A549 (cell line): ENCODE measurements at regions not wholly inside any gene's neighbourhood (a gene's known extent, or its start where the extent isn't known, plus 50 kb on each side); places are given as distances from the start of the nearest gene placed in this dataset.

Experiments
- ATAC-seq, 2 experiments: fragments of 200-7000 bp in 1 of 2; fragments of >200 bp in 1 of 2; cut with Nextera tagmentation in 1 of 2; cut with Tn5 transposase in 1 of 2; 3 replicates each; pipeline versions ENCODE4 v1.8.0 to v1.9.1; 2018 to 2020; ENCODE audit warnings: mild to moderate bottlenecking in 1 of 2, moderate library complexity in 1 of 2
- CTCF ChIA-PET: fragments of 300-600 bp; sonication (Branson Sonifier 250); formaldehyde crosslinking; extraction: SDS; loops from one replicate; lab custom pipeline; 2021; ENCODE audit warnings: antibody characterized with exemption, inconsistent platforms; lab: Yijun Ruan, JAX
- POLR2A ChIA-PET: fragments of 350-600 bp; formaldehyde crosslinking; extraction: SDS; loops from one replicate; lab custom pipeline; 2021; ENCODE audit warnings: antibody characterized with exemption, inconsistent platforms; lab: Yijun Ruan, JAX
- DNase-seq, 2 experiments: peaks; one replicate each; pipeline versions ENCODE4 v3.0.0 to v3.0.0-alpha.2; 2011 to 2016; ENCODE audit warnings: low read depth in 1 of 2, low spot score in 1 of 2
- FAIRE-seq: peaks from 2 replicates; lab custom pipeline; 2011; peaks lifted over from hg19 to GRCh38; lab: Jason Lieb, UNC
- H3K27ac ChIP-seq, 2 experiments: fragments of >200 bp; sonication (Bioruptor Twin); formaldehyde crosslinking; 3 replicates each; pipeline ENCODE4 v1.5.1; 2016 to 2017
- H3K4me1 ChIP-seq: fragments of >200 bp; sonication (Bioruptor Twin); formaldehyde crosslinking; 3 replicates; pipeline ENCODE4 v1.6.1; 2016
- H3K4me2 ChIP-seq: fragments of >200 bp; sonication (Bioruptor Twin); formaldehyde crosslinking; 3 replicates; pipeline ENCODE4 v1.6.1; 2016
- H3K4me3 ChIP-seq: fragments of >200 bp; sonication (Bioruptor Twin); formaldehyde crosslinking; 3 replicates; pipeline ENCODE4 v1.5.1; 2016
- H3K9me3 ChIP-seq: fragments of >200 bp; sonication (Bioruptor Twin); formaldehyde crosslinking; 3 replicates; pipeline ENCODE4 v1.6.1; 2016
- ATOH8 ChIP-seq: fragments of 250-450 bp; sonication (Bioruptor Pico); IDR thresholded peaks from 2 replicates; pipeline ENCODE4 v1.5.0; 2020; ENCODE audit warnings: low read depth, mild to moderate bottlenecking, moderate library complexity
- CBX8 ChIP-seq: fragments of 200-600 bp; sonication (generic); IDR thresholded peaks from 2 replicates; pipeline ENCODE4 v1.6.1; 2016
- CHD2 ChIP-seq: fragments of 150-350 bp; IDR thresholded peaks from 2 replicates; pipeline ENCODE4 v1.6.1; 2014; ENCODE audit warnings: low read length; ENCODE audit not compliant: partially characterized antibody
- CHD4 ChIP-seq: fragments of 200-600 bp; sonication (generic); IDR thresholded peaks from 2 replicates; pipeline ENCODE4 v1.6.1; 2016; ENCODE audit warnings: antibody characterized with exemption, mild to moderate bottlenecking, borderline replicate concordance
- EHF ChIP-seq: fragments of 250-450 bp; sonication (Bioruptor Pico); IDR thresholded peaks from 2 replicates; pipeline ENCODE4 v1.5.0; 2020; ENCODE audit warnings: mild to moderate bottlenecking
- EP300 ChIP-seq, 2 experiments: fragments of >200 bp; sonication (Bioruptor Twin); formaldehyde crosslinking; IDR thresholded peaks; 2 replicates in 1 of 2; 3 replicates in 1 of 2; pipeline ENCODE4 v1.6.1; 2016 to 2017
- FOSB ChIP-seq: fragments of 250-450 bp; sonication (Bioruptor Pico); IDR thresholded peaks from 2 replicates; pipeline ENCODE4 v1.5.0; 2020; ENCODE audit warnings: mild to moderate bottlenecking, moderate library complexity
- FOSL2 ChIP-seq, 2 experiments: fragments of 450-650 bp in 1 of 2; fragments of >200 bp in 1 of 2; sonication (Bioruptor Twin) in 1 of 2; formaldehyde crosslinking; IDR thresholded peaks; 2 replicates each; pipeline versions ENCODE4 v1.5.0 to v1.6.1; 2016 to 2020; ENCODE audit warnings: mild to moderate bottlenecking in 1 of 2, moderate library complexity in 1 of 2
- GATA3 ChIP-seq: IDR thresholded peaks from 2 replicates; pipeline ENCODE4 v1.6.1; 2012; ENCODE audit warnings: borderline replicate concordance
- HDAC2 ChIP-seq: fragments of 200-600 bp; sonication (generic); IDR thresholded peaks from 2 replicates; pipeline ENCODE4 v1.6.1; 2016
- HOXA7 ChIP-seq: fragments of 250-450 bp; sonication (Bioruptor Pico); IDR thresholded peaks from 2 replicates; pipeline ENCODE4 v1.5.0; 2020; ENCODE audit warnings: mild to moderate bottlenecking, moderate library complexity
- HOXB13 ChIP-seq: fragments of 250-450 bp; sonication (Bioruptor Pico); IDR thresholded peaks from 2 replicates; pipeline ENCODE4 v1.5.0; 2020; ENCODE audit warnings: low read depth, mild to moderate bottlenecking, moderate library complexity
- HOXB5 ChIP-seq: fragments of 250-450 bp; sonication (Bioruptor Pico); IDR thresholded peaks from 2 replicates; pipeline ENCODE4 v1.5.0; 2020; ENCODE audit warnings: mild to moderate bottlenecking, moderate library complexity
- KDM1A ChIP-seq: fragments of 200-600 bp; sonication (generic); IDR thresholded peaks from 2 replicates; pipeline ENCODE4 v1.6.1; 2016; ENCODE audit warnings: low read depth, mild to moderate bottlenecking
- KDM5A ChIP-seq: fragments of 200-600 bp; sonication (generic); IDR thresholded peaks from 2 replicates; pipeline ENCODE4 v1.6.1; 2016; ENCODE audit warnings: antibody characterized with exemption, mild to moderate bottlenecking
- MYC ChIP-seq: IDR thresholded peaks from 2 replicates; pipeline ENCODE4 v1.6.1; 2012; ENCODE audit warnings: mild to moderate bottlenecking, inconsistent platforms, low read length, improper control_type of control experiment, borderline replicate concordance
- NFE2L2 ChIP-seq: fragments of 150-350 bp; conservative IDR thresholded peaks from 2 replicates; pipeline ENCODE4 v1.6.1; 2014; ENCODE audit warnings: low read length
- PHF8 ChIP-seq: fragments of 200-600 bp; sonication (generic); IDR thresholded peaks from 2 replicates; pipeline ENCODE4 v1.6.1; 2016; ENCODE audit warnings: low read depth, mild to moderate bottlenecking, antibody characterized with exemption, moderate library complexity, borderline replicate concordance
- POLR2AphosphoS2 ChIP-seq: conservative IDR thresholded peaks from 2 replicates; pipeline ENCODE4 v1.6.1; 2012; ENCODE audit warnings: low read length, improper control_type of control experiment, inconsistent platforms
- RAD21 ChIP-seq, 2 experiments: fragments of >200 bp in 1 of 2; sonication (Bioruptor Twin) in 1 of 2; formaldehyde crosslinking in 1 of 2; IDR thresholded peaks in 1 of 2; conservative IDR thresholded peaks in 1 of 2; 2 replicates in 1 of 2; 3 replicates in 1 of 2; pipeline ENCODE4 v1.6.1; 2012 to 2018; ENCODE audit warnings: inconsistent platforms in 1 of 2
- RARB ChIP-seq: fragments of 250-450 bp; sonication (Bioruptor Pico); IDR thresholded peaks from 2 replicates; pipeline ENCODE4 v1.8.0; 2021; ENCODE audit warnings: mild to moderate bottlenecking, moderate library complexity
- RCOR1 ChIP-seq: fragments of 150-350 bp; IDR thresholded peaks from 2 replicates; pipeline ENCODE4 v1.6.1; 2014; ENCODE audit warnings: antibody characterized with exemption, low read length, low read depth
- RFX5 ChIP-seq: fragments of 450-650 bp; IDR thresholded peaks from 2 replicates; pipeline ENCODE4 v1.7.1; 2014; ENCODE audit warnings: antibody characterized with exemption, mild to moderate bottlenecking, moderate library complexity
- RNF2 ChIP-seq: fragments of 200-600 bp; sonication (generic); IDR thresholded peaks from 2 replicates; pipeline ENCODE4 v1.6.1; 2016; ENCODE audit warnings: low read depth, mild to moderate bottlenecking, antibody characterized with exemption, moderate library complexity, borderline replicate concordance
- SMC3 ChIP-seq: fragments of >200 bp; sonication (Bioruptor Twin); formaldehyde crosslinking; IDR thresholded peaks from 3 replicates; pipeline ENCODE4 v1.6.1; 2018; ENCODE audit warnings: inconsistent platforms
- SREBF2 ChIP-seq: fragments of 450-650 bp; IDR thresholded peaks from 2 replicates; pipeline ENCODE4 v1.6.1; 2014; ENCODE audit warnings: mild to moderate bottlenecking, moderate library complexity
- TP53 ChIP-seq: fragments of 250-450 bp; sonication (Bioruptor Pico); IDR thresholded peaks from 2 replicates; pipeline ENCODE4 v1.5.0; 2021; ENCODE audit warnings: mild to moderate bottlenecking, moderate library complexity
- ZC3H11A ChIP-seq: fragments of 450-650 bp; IDR thresholded peaks from 2 replicates; pipeline ENCODE4 v1.6.1; 2014; ENCODE audit warnings: antibody characterized with exemption, mild to moderate bottlenecking
- ZNF302 ChIP-seq: fragments of 250-450 bp; sonication (Bioruptor Pico); IDR thresholded peaks from 2 replicates; pipeline ENCODE4 v1.9.0; 2021; ENCODE audit warnings: inconsistent platforms, mild to moderate bottlenecking, moderate library complexity
- ZSCAN20 ChIP-seq: fragments of 250-450 bp; sonication (Bioruptor Pico); IDR thresholded peaks from 2 replicates; pipeline ENCODE4 v1.8.0; 2022; ENCODE audit warnings: mild to moderate bottlenecking, moderate library complexity
- WGBS: methylation state at CpG from one replicate; pipeline ENCODE4 v1.1.6; 2017; ENCODE audit errors: missing lambda C conversion rate; 5-methylcytosine and 5-hydroxymethylcytosine counted together
- TF ChIP-seq, protein P1 (sequence below): fragments of >200 bp; sonication (Bioruptor Twin); formaldehyde crosslinking; IDR thresholded peaks from 3 replicates; pipeline ENCODE4 v1.6.1; 2016
- TF ChIP-seq, protein P2 (sequence below): IDR thresholded peaks from 2 replicates; pipeline ENCODE4 v1.6.1; 2012
- TF ChIP-seq, protein P3 (sequence below): fragments of 450-650 bp; IDR thresholded peaks from 2 replicates; pipeline ENCODE4 v1.6.1; 2014; ENCODE audit warnings: antibody characterized with exemption

- no peak for ATAC-seq
- POLR2A ChIA-PET, result no interaction called here
- no peak for FAIRE-seq
Measured at GRCh38 chr5:158392753-158393152, 533.8 kb upstream of the CLINT1 start.

DNA sequence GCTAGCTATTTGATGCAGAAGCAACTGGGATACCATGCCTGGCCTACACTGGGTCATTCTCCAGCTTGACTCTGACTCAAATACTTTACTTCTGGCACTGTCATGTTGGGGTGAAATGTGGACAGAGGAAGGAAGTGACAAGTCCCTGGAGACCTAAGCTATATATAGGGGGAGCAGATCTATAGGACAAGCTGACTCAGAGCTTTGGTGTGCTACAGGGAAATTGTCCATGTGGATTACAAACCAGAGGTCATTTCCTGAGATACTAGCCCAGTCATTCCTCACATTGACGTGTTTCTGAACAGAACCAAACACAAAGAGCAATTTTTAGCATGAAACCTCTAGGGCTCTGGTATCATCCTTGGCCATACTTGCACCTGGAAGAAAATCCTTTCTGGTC lies 531.6 kb upstream of the CLINT1 start:
- Histone ChIP-seq H3K27ac (no peak overlapping the region), H3K9me3 (no peaks in the 10 kb centered on the region), H3K4me1 (peaks cover under 1% of the 10 kb centered on the region; the same call in 1 of the 3 replicates), H3K4me2 (no peak overlapping the region), H3K4me3 (no peak overlapping the region)
- CTCF ChIA-PET, result no interaction called here
- ATAC-seq (no peak), FAIRE-seq (no peak), DNase-seq (no peak)
- POLR2A ChIA-PET, result no interaction called here
- WGBS, result 0% methylated on average over 1 of the region's 1 CpG
- TF ChIP-seq EHF (CRISPR knock-in tag) (no peak), RCOR1 (no peak), MYC (no peak), KDM1A (no peak), RARB (CRISPR knock-in tag) (no peak), NFE2L2 (no peak), EP300 (IDR thresholded peaks at IDR 0.05) (no peak), PHF8 (no peak), HOXB13 (CRISPR knock-in tag) (no peak)

More at GRCh38 chr5:158392753-158393152, 533.8 kb upstream of the CLINT1 start:
- no peaks in the 10 kb centered on the region for H3K9me3 ChIP-seq
- DNase-seq, result no peak
- H3K4me3 ChIP-seq, result no peak overlapping the region
- H3K4me1 ChIP-seq, result no peaks in the 10 kb centered on the region
- no peak overlapping the region for H3K27ac ChIP-seq
- H3K4me2 ChIP-seq, result no peak overlapping the region
- WGBS, result 61% methylated on average over 2 of the region's 2 CpGs
- CTCF ChIA-PET, result no interaction called here
- TF ChIP-seq CBX8 (no peak), POLR2AphosphoS2 (no peak), ATOH8 (CRISPR knock-in tag) (no peak), EHF (CRISPR knock-in tag) (no peak), KDM5A (no peak), FOSB (CRISPR knock-in tag) (no peak), ZC3H11A (no peak), HOXA7 (CRISPR knock-in tag) (no peak), TP53 (CRISPR knock-in tag) (no peak), RNF2 (no peak), HOXB5 (no peak), HOXB13 (CRISPR knock-in tag) (no peak), ZNF302 (CRISPR knock-in tag) (no peak)
- TF ChIP-seq, protein P1, sequence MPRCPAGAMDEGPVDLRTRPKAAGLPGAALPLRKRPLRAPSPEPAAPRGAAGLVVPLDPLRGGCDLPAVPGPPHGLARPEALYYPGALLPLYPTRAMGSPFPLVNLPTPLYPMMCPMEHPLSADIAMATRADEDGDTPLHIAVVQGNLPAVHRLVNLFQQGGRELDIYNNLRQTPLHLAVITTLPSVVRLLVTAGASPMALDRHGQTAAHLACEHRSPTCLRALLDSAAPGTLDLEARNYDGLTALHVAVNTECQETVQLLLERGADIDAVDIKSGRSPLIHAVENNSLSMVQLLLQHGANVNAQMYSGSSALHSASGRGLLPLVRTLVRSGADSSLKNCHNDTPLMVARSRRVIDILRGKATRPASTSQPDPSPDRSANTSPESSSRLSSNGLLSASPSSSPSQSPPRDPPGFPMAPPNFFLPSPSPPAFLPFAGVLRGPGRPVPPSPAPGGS, result no peak
- TF ChIP-seq, protein P2, sequence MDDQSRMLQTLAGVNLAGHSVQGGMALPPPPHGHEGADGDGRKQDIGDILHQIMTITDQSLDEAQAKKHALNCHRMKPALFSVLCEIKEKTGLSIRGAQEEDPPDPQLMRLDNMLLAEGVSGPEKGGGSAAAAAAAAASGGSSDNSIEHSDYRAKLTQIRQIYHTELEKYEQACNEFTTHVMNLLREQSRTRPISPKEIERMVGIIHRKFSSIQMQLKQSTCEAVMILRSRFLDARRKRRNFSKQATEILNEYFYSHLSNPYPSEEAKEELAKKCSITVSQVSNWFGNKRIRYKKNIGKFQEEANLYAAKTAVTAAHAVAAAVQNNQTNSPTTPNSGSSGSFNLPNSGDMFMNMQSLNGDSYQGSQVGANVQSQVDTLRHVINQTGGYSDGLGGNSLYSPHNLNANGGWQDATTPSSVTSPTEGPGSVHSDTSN, result no peak

- Histone ChIP-seq H3K9me3 (no peaks in the 10 kb centered on the region), H3K4me3 (no peak overlapping the region), H3K4me2 (no peak overlapping the region), H3K27ac (no peak overlapping the region), H3K4me1 (peaks cover 7% of the 10 kb centered on the region; the same call in 1 of the 3 replicates)
- no peak for DNase-seq
- ChIA-PET CTCF (no interaction called here), POLR2A (no interaction called here)
- WGBS, result 31% methylated on average over 4 of the region's 4 CpGs
- ATAC-seq, result no peak
- no peak for FAIRE-seq
- TF ChIP-seq FOSL2 (IDR thresholded peaks at IDR 0.05) (no peak), FOSL2 (CRISPR knock-in tag; IDR thresholded peaks at IDR 0.05) (no peak), ZSCAN20 (no peak), RAD21 (conservative IDR thresholded peaks at IDR 0.05 in 1 of 2, IDR thresholded peaks at IDR 0.05 in 1 of 2) (no peak), CHD2 (no peak), SREBF2 (no peak), RFX5 (no peak), GATA3 (no peak), PHF8 (no peak), KDM1A (no peak), SMC3 (no peak), RCOR1 (no peak), CHD4 (no peak), HDAC2 (no peak), HOXB13 (CRISPR knock-in tag) (no peak)
- TF ChIP-seq, protein P3, sequence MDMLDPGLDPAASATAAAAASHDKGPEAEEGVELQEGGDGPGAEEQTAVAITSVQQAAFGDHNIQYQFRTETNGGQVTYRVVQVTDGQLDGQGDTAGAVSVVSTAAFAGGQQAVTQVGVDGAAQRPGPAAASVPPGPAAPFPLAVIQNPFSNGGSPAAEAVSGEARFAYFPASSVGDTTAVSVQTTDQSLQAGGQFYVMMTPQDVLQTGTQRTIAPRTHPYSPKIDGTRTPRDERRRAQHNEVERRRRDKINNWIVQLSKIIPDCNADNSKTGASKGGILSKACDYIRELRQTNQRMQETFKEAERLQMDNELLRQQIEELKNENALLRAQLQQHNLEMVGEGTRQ, result no peak
Measured at GRCh38 chr5:158389786-158390185, 530.8 kb upstream of the CLINT1 start.
